Uterus (tissue), 3 donors: ENCODE measurements at regions not wholly inside any gene's neighbourhood (a gene's known extent, or its start where the extent isn't known, plus 50 kb on each side); places are given as distances from the start of the nearest gene placed in this dataset.

ENCODE experiments used
- DNase-seq, 2 donors: peaks; one replicate each; pipeline ENCODE4 v3.0.0-alpha.2; 2019 to 2020
- H3K27ac ChIP-seq, 2 donors: fragments of 200-600 bp; sonication (generic); 1 replicate in 1 of 2; 2 replicates in 1 of 2; pipeline ENCODE4 v1.5.1; 2016 to 2018
- H3K27me3 ChIP-seq, 2 donors: fragments of 200-600 bp; sonication (generic); one replicate each; pipeline ENCODE4 v1.5.1; 2018 to 2019; ENCODE audit warnings: control low read depth in 1 of 2
- H3K36me3 ChIP-seq, 2 donors: fragments of 200-600 bp; sonication (generic); one replicate each; pipeline ENCODE4 v1.5.1; 2019; ENCODE audit warnings: control low read depth in 1 of 2
- H3K4me1 ChIP-seq, 2 donors: fragments of 200-600 bp; sonication (generic); one replicate each; pipeline ENCODE4 v1.5.1; 2018 to 2019; ENCODE audit warnings: control low read depth in 1 of 2
- H3K4me3 ChIP-seq, 2 donors: fragments of 200-600 bp; sonication (generic); 1 replicate in 1 of 2; 2 replicates in 1 of 2; pipeline ENCODE4 v1.5.1; 2018 to 2019; ENCODE audit warnings: mild to moderate bottlenecking in 1 of 2
- H3K9me3 ChIP-seq, 2 donors: fragments of 200-600 bp; sonication (generic); one replicate each; pipeline ENCODE4 v1.5.1; 2019; ENCODE audit warnings: control low read depth in 1 of 2
- POLR2A ChIP-seq, 2 donors: fragments of 450-650 bp; IDR thresholded peaks; one replicate each; pipeline ENCODE4 v1.6.1; 2016; ENCODE audit warnings: antibody characterized with exemption in 2 of 2, mild to moderate bottlenecking in 1 of 2, moderate library complexity in 1 of 2
- intact Hi-C: fragments of 100-400 bp; cut with DNase I; formaldehyde crosslinking; loops from one replicate; pipeline ENCODE4 v1.15.1; 2023; ENCODE audit warnings: low total_unique reads
- TF ChIP-seq, protein P1 (sequence below), 4 experiments: fragments of 200-600 bp in 2 of 4; fragments of 450-650 bp in 2 of 4; sonication (generic) in 2 of 4; IDR thresholded peaks; one replicate each; pipeline ENCODE4 v1.5.1; 2016 to 2019; ENCODE audit warnings: antibody characterized with exemption in 4 of 4, mild to moderate bottlenecking in 2 of 4, moderate library complexity in 1 of 4
- donor health status: DM: yes; HTN: yes; CAD: no.

DNA sequence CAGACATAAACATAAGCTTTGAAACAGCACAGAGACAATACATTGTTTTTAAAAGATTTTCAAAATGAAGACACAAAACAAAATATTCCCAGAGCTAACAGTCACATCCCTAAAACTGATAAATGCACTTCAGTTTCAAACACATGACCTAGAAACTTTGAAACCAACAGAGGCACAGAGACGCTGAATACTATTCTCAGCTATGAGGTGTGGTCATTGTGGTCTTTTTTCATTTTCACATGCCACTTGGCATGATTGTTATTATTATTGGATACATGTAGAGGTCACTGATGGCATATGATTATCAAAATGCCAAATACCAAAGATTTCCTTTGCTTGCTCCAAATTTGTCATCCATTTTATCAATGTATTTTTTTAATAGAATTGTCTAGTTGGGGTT is 306.9 kb downstream of the QKI start:
- Histone ChIP-seq H3K4me1 (no peaks in the 10 kb centered on the region), H3K4me3 (no peak overlapping the region), H3K27ac (no peak overlapping the region), H3K36me3 (no peaks in the 10 kb centered on the region), H3K9me3 (no peaks in the 10 kb centered on the region), H3K27me3 (no peaks in the 10 kb centered on the region)
- DNase-seq, result no peak
- TF ChIP-seq, protein P1, sequence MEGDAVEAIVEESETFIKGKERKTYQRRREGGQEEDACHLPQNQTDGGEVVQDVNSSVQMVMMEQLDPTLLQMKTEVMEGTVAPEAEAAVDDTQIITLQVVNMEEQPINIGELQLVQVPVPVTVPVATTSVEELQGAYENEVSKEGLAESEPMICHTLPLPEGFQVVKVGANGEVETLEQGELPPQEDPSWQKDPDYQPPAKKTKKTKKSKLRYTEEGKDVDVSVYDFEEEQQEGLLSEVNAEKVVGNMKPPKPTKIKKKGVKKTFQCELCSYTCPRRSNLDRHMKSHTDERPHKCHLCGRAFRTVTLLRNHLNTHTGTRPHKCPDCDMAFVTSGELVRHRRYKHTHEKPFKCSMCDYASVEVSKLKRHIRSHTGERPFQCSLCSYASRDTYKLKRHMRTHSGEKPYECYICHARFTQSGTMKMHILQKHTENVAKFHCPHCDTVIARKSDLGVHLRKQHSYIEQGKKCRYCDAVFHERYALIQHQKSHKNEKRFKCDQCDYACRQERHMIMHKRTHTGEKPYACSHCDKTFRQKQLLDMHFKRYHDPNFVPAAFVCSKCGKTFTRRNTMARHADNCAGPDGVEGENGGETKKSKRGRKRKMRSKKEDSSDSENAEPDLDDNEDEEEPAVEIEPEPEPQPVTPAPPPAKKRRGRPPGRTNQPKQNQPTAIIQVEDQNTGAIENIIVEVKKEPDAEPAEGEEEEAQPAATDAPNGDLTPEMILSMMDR (IDR thresholded peaks at IDR 0.05), result no peak
- TF ChIP-seq POLR2A (IDR thresholded peaks at IDR 0.05), result no peak
- intact Hi-C loops, result no loop called here

DNA sequence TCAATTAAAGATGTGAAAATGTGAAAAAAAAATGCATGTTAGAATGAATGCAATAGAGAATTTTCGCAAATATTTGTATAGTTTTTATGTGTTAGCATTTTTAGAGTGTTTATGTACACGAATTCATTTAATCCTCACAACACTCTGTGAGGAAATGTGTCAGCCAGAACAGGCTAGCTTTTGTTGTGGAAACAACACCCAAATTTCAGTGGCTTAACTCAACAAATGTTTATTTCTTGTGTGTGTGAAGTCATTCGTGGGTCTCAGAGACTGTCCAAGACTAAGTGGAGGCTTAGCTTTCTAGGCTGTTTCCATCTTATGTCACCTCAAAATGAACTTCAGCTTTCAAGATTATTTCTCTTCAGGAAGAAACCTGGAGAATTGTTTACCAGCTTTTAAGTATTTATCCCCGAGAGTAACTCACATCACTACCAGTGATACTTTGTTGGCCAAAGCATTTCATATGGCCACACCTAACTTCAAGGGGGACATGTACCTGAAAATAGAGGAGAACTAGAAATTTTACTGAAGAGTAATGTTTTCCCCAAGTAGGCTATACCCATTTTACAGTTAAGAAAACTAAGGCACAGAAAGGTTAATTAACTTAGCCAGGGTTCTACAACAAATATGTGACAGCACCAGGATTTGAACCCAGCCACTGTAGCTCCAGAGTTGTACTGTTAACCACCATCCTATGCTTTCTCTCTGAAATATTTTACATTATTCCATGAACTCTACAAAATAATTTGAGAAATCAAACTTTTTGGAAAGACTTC is 306.1 kb downstream of the QKI start:
- Histone ChIP-seq H3K27ac (no peak overlapping the region), H3K27me3 (no peaks in the 10 kb centered on the region), H3K36me3 (no peaks in the 10 kb centered on the region), H3K4me1 (no peaks in the 10 kb centered on the region), H3K9me3 (no peaks in the 10 kb centered on the region), H3K4me3 (no peak overlapping the region)
- no peak for DNase-seq
- intact Hi-C loops, result no loop called here
- TF ChIP-seq POLR2A (IDR thresholded peaks at IDR 0.05), result no peak
- TF ChIP-seq, protein P1 (IDR thresholded peaks at IDR 0.05), result no peak

DNA sequence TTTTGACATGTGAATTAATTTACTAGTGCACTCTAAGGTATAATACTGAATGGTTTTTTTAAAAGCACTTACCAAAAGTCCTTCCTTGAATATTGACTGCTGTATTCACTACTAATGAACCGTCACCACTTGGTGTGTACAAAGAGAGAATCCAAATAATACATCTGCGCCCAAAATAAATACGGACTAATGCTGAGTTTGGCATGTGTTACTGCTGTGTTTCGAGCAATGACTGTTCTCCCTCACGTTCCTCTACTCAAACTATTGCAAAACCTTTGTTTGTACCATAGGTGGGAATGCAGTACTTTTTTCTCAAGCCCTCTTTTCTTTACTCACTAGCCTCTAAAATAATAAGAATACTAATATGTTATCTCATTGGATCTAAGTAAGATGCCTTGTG is 305.5 kb downstream of the QKI start:
- H3K27me3 ChIP-seq, result no peaks in the 10 kb centered on the region
- DNase-seq, result no peak
- H3K9me3 ChIP-seq, result no peaks in the 10 kb centered on the region
- TF ChIP-seq, protein P1 (IDR thresholded peaks at IDR 0.05), result no peak
- TF ChIP-seq POLR2A (IDR thresholded peaks at IDR 0.05), result no peak
- H3K27ac ChIP-seq, result no peak overlapping the region
- intact Hi-C loops, result no loop called here
- H3K4me1 ChIP-seq, result no peaks in the 10 kb centered on the region
- H3K36me3 ChIP-seq, result no peaks in the 10 kb centered on the region
- no peak overlapping the region for H3K4me3 ChIP-seq

DNA sequence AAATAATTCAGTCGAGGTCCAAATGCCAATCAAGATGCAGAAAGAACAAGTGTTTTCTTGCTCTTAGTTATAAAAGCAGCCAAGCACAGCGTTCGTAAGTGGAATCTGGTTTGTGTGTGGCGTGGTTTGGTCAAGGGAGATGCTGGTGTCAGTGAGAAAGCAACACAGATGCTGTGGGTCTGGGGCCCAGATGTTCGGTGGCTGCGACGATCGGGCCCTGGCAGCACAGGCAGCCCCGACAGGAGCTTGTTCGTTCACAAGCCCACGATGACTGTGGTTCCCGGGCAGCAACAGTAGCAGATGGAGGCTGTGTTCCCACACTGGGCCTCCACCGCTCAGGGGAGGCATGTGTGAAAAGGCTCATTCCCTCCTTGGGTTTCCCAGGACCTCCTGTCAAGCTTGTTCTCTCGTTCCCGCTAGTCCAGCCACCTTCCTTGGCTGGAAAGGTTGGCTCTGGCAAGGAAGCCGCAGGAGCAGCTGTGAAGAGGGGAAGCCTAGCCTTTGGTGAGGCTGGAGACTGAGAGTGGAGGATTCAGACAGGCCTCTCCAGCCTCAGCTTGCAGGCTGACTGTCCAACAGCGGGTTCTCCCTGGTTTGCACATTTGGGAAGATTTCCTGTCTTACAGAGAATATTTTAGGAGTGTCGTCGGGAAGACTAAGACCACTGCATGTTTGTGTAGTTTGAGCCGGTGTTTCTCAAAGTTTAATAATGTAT is 304.7 kb downstream of the QKI start:
- H3K27me3 ChIP-seq, result no peaks in the 10 kb centered on the region
- TF ChIP-seq POLR2A (IDR thresholded peaks at IDR 0.05), result no peak
- TF ChIP-seq, protein P1 (IDR thresholded peaks at IDR 0.05), result no peak
- H3K36me3 ChIP-seq, result no peaks in the 10 kb centered on the region
- no peaks in the 10 kb centered on the region for H3K4me1 ChIP-seq
- DNase-seq, result no peak
- H3K27ac ChIP-seq, result no peak overlapping the region
- H3K4me3 ChIP-seq, result no peak overlapping the region
- no peaks in the 10 kb centered on the region for H3K9me3 ChIP-seq
- intact Hi-C loops, result no loop called here

DNA sequence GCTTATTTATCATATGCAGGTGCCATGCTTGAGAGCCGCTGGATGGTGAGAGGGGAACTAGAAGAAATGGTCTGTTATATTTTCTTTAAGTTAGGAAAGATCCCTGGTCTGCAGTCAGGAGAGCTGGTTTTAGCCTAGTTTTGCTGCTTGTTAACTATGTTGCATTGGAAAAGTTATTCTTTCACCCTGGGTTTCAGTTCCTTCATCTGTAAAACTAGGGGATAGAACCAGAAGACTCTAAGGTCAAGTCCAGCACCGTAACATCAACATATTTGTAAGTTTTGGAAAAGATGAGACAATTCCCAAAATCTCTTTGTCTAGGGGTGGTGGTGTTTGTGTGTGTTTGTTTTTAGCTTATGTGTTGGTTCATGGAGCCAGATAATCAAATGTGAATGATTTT is 304.0 kb downstream of the QKI start:
- H3K4me1 ChIP-seq, result no peaks in the 10 kb centered on the region
- DNase-seq, result no peak
- no peaks in the 10 kb centered on the region for H3K36me3 ChIP-seq
- H3K9me3 ChIP-seq, result no peaks in the 10 kb centered on the region
- H3K27ac ChIP-seq, result no peak overlapping the region
- intact Hi-C loops, result no loop called here
- TF ChIP-seq, protein P1 (IDR thresholded peaks at IDR 0.05), result no peak
- no peak for TF ChIP-seq POLR2A (IDR thresholded peaks at IDR 0.05)
- no peaks in the 10 kb centered on the region for H3K27me3 ChIP-seq
- no peak overlapping the region for H3K4me3 ChIP-seq
